ENCODE measurements at regions not wholly inside any gene's neighbourhood (a gene's known extent, or its start where the extent isn't known, plus 50 kb on each side); places are given as distances from the start of the nearest gene placed in this dataset.

- intact Hi-C loops (cut with micrococcal nuclease): no loop called here
- no peak overlapping the region for H3K4me3 Mint-ChIP-seq (ENCODE audit: unreplicated experiment)
These were observed 639.1 kb upstream of the SETBP1 start for GRCh38 chr18:44041553-44041952.

GRCh38 chr18:44041961-44042360 is 638.7 kb upstream of the SETBP1 start:
- intact Hi-C loops (cut with micrococcal nuclease): no loop called here
- no peak for TF ChIP-seq CTCF (IDR thresholded peaks at IDR 0.05; ENCODE audit: unreplicated experiment)
- ChIA-PET POLR2A (no interaction called here), CTCF (no interaction called here)
- peaks cover 43% of the 10 kb centered on the region for H3K27me3 Mint-ChIP-seq (ENCODE audit: insufficient read depth, unreplicated experiment)
- no TSS peak for BruUV-seq (replicated peaks)
- DNase-seq (ENCODE audit: unreplicated experiment): no peak
- H3K9me3 Mint-ChIP-seq (ENCODE audit: unreplicated experiment): no peaks in the 10 kb centered on the region
- H3K36me3 Mint-ChIP-seq (ENCODE audit: insufficient read depth, unreplicated experiment): no peaks in the 10 kb centered on the region
- no peaks in the 10 kb centered on the region for H3K4me1 Mint-ChIP-seq (ENCODE audit: insufficient read depth, unreplicated experiment)
- H3K4me3 Mint-ChIP-seq (ENCODE audit: unreplicated experiment): no peak overlapping the region
- no peak overlapping the region for H3K27ac Mint-ChIP-seq (ENCODE audit: low read depth, unreplicated experiment)

More at GRCh38 chr18:44041553-44041952, 639.1 kb upstream of the SETBP1 start:
- H3K27me3 Mint-ChIP-seq (ENCODE audit: insufficient read depth, unreplicated experiment): peaks cover 41% of the 10 kb centered on the region
- DNase-seq (ENCODE audit: unreplicated experiment): no peak
- BruUV-seq (replicated peaks): no TSS peak
- H3K9me3 Mint-ChIP-seq (ENCODE audit: unreplicated experiment): no peaks in the 10 kb centered on the region
- TF ChIP-seq CTCF (IDR thresholded peaks at IDR 0.05; ENCODE audit: unreplicated experiment): no peak
- H3K4me1 Mint-ChIP-seq (ENCODE audit: insufficient read depth, unreplicated experiment): no peaks in the 10 kb centered on the region
- ChIA-PET CTCF (no interaction called here), POLR2A (no interaction called here)
- no peak overlapping the region for H3K27ac Mint-ChIP-seq (ENCODE audit: low read depth, unreplicated experiment)
- no peaks in the 10 kb centered on the region for H3K36me3 Mint-ChIP-seq (ENCODE audit: insufficient read depth, unreplicated experiment)

- no peaks in the 10 kb centered on the region for H3K36me3 Mint-ChIP-seq (ENCODE audit: insufficient read depth, unreplicated experiment)
- no peak overlapping the region for H3K4me3 Mint-ChIP-seq (ENCODE audit: unreplicated experiment)
- intact Hi-C loops (cut with micrococcal nuclease): no loop called here
- no peaks in the 10 kb centered on the region for H3K4me1 Mint-ChIP-seq (ENCODE audit: insufficient read depth, unreplicated experiment)
- H3K27me3 Mint-ChIP-seq (ENCODE audit: insufficient read depth, unreplicated experiment): peaks cover 38% of the 10 kb centered on the region
- DNase-seq (ENCODE audit: unreplicated experiment): no peak
- no peak for TF ChIP-seq CTCF (IDR thresholded peaks at IDR 0.05; ENCODE audit: unreplicated experiment)
- CTCF ChIA-PET: interaction anchor here (0.7 kb wide), 1 partner anchor 797 kb away, joined by 3 read pairs; no protein-coding TSS in a partner anchor
- no TSS peak for BruUV-seq (replicated peaks)
- H3K9me3 Mint-ChIP-seq (ENCODE audit: unreplicated experiment): no peaks in the 10 kb centered on the region
- POLR2A ChIA-PET: interaction anchor here (1.7 kb wide), 1 partner anchor 33 kb away, joined by 3 read pairs; no protein-coding TSS in a partner anchor
- H3K27ac Mint-ChIP-seq (ENCODE audit: low read depth, unreplicated experiment): no peak overlapping the region
These were observed 634.2 kb upstream of the SETBP1 start for GRCh38 chr18:44046376-44046975.

GRCh38 chr18:44047585-44047984 is 633.1 kb upstream of the SETBP1 start:
- no peak for TF ChIP-seq CTCF (IDR thresholded peaks at IDR 0.05; ENCODE audit: unreplicated experiment)
- intact Hi-C loops (cut with micrococcal nuclease): no loop called here
- no TSS peak for BruUV-seq (replicated peaks)
- Mint-ChIP-seq H3K27me3 (ENCODE audit: insufficient read depth, unreplicated experiment) (peaks cover 31% of the 10 kb centered on the region), H3K4me3 (ENCODE audit: unreplicated experiment) (no peak overlapping the region), H3K9me3 (ENCODE audit: unreplicated experiment) (no peaks in the 10 kb centered on the region), H3K36me3 (ENCODE audit: insufficient read depth, unreplicated experiment) (no peaks in the 10 kb centered on the region), H3K27ac (ENCODE audit: low read depth, unreplicated experiment) (no peak overlapping the region), H3K4me1 (ENCODE audit: insufficient read depth, unreplicated experiment) (no peaks in the 10 kb centered on the region)
- ChIA-PET POLR2A (no interaction called here), CTCF (no interaction called here)
- peak; percentile 4 for DNase-seq (ENCODE audit: unreplicated experiment)
